ENCODE measurements at regions not wholly inside any gene's neighbourhood (a gene's known extent, or its start where the extent isn't known, plus 50 kb on each side); places are given as distances from the start of the nearest gene placed in this dataset.

DNA sequence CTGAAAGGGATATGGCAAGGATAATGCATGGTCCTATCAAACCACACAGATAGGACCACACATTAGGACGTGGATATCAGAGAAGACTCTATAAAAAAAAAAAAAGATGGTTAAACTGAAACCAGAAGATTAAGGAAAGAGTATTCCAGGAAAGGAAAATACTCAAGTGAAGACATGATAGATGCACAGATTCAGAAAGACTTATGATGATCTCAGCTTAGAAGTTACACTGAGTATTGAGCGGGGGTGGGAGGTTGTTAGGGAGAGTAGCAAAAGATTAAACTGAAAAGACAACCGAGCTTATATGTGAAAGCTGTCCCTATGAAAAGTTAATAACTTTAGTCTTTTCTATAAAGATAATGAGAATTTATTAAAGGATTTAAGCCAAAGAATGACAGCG is 211.0 kb upstream of the EMCN start:
- Histone ChIP-seq H3K4me3 (ENCODE audit: low read depth, low read length) (no peak overlapping the region), H3K9me3 (ENCODE audit: control insufficient read depth, insufficient read depth, low read length) (no peaks in the 10 kb centered on the region), H3K4me1 (ENCODE audit: control insufficient read depth, insufficient read depth, low read length) (no peaks in the 10 kb centered on the region), H3K27me3 (ENCODE audit: control insufficient read depth, insufficient read depth, low read length) (no peaks in the 10 kb centered on the region), H3K36me3 (ENCODE audit: control insufficient read depth, insufficient read depth, low read length) (no peaks in the 10 kb centered on the region), H3K27ac (ENCODE audit: low read depth, low read length) (no peak overlapping the region)
- WGBS (ENCODE audit: insufficient coverage): 90% methylated on average over 2 of the region's 4 CpGs
- no peak for DNase-seq (ENCODE audit: low read depth in 4 of 6, low spot score in 6 of 6)

DNA sequence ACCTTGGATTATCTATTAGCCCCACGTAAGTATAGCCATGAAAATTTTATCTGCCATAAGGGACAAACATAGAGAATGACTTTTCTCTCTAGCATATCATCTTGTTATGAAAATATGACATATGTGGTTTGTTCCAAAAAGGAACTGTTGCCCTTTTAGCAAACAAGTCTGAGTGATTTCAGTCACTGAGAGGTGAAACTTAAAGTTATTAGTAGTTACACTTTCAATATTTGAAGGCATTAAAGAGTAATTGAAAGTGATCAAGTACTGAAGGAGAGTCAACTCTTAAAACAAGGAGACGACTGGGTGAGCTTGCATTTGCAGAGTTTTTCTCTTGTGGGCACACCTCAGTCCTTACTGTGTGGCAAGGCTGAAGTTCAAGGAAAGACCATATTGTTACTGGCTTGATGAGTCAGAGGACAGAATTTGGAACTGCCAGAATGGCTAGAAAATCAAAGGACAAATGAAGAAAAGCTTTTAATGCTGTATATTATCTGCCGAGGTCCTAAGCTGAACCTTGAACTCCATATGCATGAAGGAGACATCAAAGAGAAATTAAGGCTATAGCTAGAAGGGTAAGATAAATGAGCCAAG is 205.1 kb upstream of the EMCN start:
- Histone ChIP-seq H3K27me3 (ENCODE audit: control insufficient read depth, insufficient read depth, low read length) (no peaks in the 10 kb centered on the region), H3K36me3 (ENCODE audit: control insufficient read depth, insufficient read depth, low read length) (no peaks in the 10 kb centered on the region), H3K4me1 (ENCODE audit: control insufficient read depth, insufficient read depth, low read length) (no peaks in the 10 kb centered on the region), H3K27ac (ENCODE audit: low read depth, low read length) (no peak overlapping the region), H3K9me3 (ENCODE audit: control insufficient read depth, insufficient read depth, low read length) (no peaks in the 10 kb centered on the region), H3K4me3 (ENCODE audit: low read depth, low read length) (no peak overlapping the region)
- DNase-seq (ENCODE audit: low read depth in 4 of 6, low spot score in 6 of 6): no peak
- 100% methylated on average over 1 of the region's 3 CpGs for WGBS (ENCODE audit: insufficient coverage)

DNA sequence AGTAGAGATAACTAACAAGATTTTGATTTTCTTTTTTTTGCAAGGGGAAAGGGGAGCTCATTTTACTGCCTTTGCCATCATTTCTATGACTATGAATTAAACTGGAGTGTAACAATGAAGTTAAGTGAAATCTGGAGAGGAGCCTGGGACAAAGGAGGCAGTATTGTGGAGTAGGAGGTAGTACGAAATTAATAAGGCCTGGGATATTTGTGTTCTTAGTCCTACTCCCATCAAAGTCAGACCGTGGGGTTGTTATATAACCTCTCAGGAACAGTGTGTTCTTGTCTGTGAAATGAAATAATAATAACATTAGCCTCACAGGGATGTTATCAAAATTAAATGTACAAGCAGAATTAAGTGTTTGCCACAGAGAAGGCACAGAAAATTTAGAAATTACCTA is 204.3 kb upstream of the EMCN start:
- no peak for DNase-seq (ENCODE audit: low read depth in 4 of 6, low spot score in 6 of 6)
- H3K27ac ChIP-seq (ENCODE audit: low read depth, low read length): no peak overlapping the region
- H3K27me3 ChIP-seq (ENCODE audit: control insufficient read depth, insufficient read depth, low read length): no peaks in the 10 kb centered on the region
- no peaks in the 10 kb centered on the region for H3K36me3 ChIP-seq (ENCODE audit: control insufficient read depth, insufficient read depth, low read length)
- H3K4me3 ChIP-seq (ENCODE audit: low read depth, low read length): no peak overlapping the region
- no peaks in the 10 kb centered on the region for H3K4me1 ChIP-seq (ENCODE audit: control insufficient read depth, insufficient read depth, low read length)
- H3K9me3 ChIP-seq (ENCODE audit: control insufficient read depth, insufficient read depth, low read length): no peaks in the 10 kb centered on the region
- no CpG with 5 or more reads among the region's 2 CpGs for WGBS (ENCODE audit: insufficient coverage)

DNA sequence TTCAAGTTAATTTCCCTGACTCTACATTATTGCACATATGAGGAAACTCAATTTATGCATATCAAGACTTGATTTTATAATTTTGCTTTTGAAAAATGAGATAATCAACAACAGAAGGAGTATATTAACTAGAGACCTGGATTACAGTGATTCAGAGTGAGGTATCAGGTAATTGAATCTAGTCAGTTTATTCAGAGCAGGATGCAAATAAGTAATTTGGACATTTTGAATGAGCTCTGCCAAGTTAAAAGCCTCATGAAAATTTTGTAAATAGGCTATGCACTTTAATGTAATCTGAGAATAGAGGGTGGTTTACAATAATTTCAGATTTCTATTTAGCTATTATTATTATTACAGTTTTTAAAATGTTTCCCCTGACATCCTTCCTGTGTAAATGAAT is 203.7 kb upstream of the EMCN start:
- DNase-seq (ENCODE audit: low read depth in 4 of 6, low spot score in 6 of 6): peak in 1 of 6 donors; percentile 82
- no peaks in the 10 kb centered on the region for H3K36me3 ChIP-seq (ENCODE audit: control insufficient read depth, insufficient read depth, low read length)
- no peaks in the 10 kb centered on the region for H3K4me1 ChIP-seq (ENCODE audit: control insufficient read depth, insufficient read depth, low read length)
- H3K4me3 ChIP-seq (ENCODE audit: low read depth, low read length): no peak overlapping the region
- no peaks in the 10 kb centered on the region for H3K9me3 ChIP-seq (ENCODE audit: control insufficient read depth, insufficient read depth, low read length)
- no peaks in the 10 kb centered on the region for H3K27me3 ChIP-seq (ENCODE audit: control insufficient read depth, insufficient read depth, low read length)
- no peak overlapping the region for H3K27ac ChIP-seq (ENCODE audit: low read depth, low read length)

DNA sequence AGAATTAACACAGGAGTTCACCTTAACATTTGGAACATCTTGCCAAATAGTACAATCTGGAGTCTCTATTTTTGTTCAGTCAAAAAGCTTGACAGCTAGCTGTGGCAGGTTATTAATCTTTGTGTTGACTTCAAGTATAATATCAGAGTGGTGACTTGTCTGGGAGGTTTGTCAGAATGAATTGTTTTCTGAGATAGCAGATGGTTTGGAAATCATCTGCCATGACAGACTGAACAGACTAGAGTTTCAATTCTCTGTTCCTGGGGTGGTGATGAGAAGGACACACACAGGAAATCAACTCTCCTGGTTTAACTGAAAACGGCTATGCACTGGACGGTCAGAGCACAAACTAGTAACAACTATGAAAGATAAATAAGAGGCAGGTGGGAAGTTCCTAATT is 203.3 kb upstream of the EMCN start:
- no peak for DNase-seq (ENCODE audit: low read depth in 4 of 6, low spot score in 6 of 6)
- no peak overlapping the region for H3K27ac ChIP-seq (ENCODE audit: low read depth, low read length)
- no CpG with 5 or more reads among the region's 2 CpGs for WGBS (ENCODE audit: insufficient coverage)

DNA sequence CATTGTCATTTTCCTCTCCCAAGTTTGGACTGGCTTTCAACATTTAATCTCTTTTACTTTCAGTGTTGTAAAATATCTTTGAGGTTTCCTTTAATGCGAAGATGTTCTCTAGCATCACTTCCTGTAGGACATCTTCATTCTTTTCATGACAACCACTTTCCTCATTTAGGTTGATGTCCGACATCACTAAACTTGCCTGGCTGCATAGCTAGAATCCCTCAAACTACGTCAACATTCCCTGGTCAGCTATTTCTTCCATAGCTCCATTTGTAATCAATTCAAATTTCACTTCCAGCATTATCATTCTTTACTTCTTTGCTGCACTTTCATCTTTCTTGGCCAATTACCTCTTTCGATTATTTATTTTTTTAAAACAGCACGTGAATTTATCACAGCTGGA is 198.6 kb upstream of the EMCN start:
- no peak overlapping the region for H3K27ac ChIP-seq (ENCODE audit: low read depth, low read length)
- H3K4me3 ChIP-seq (ENCODE audit: low read depth, low read length): no peak overlapping the region
- H3K9me3 ChIP-seq (ENCODE audit: control insufficient read depth, insufficient read depth, low read length): peaks cover 5% of the 10 kb centered on the region
- WGBS (ENCODE audit: insufficient coverage): 93% methylated on average over 5 of the region's 5 CpGs
- no peaks in the 10 kb centered on the region for H3K27me3 ChIP-seq (ENCODE audit: control insufficient read depth, insufficient read depth, low read length)
- no peaks in the 10 kb centered on the region for H3K36me3 ChIP-seq (ENCODE audit: control insufficient read depth, insufficient read depth, low read length)
- no peak for DNase-seq (ENCODE audit: low read depth in 4 of 6, low spot score in 6 of 6)
- H3K4me1 ChIP-seq (ENCODE audit: control insufficient read depth, insufficient read depth, low read length): no peaks in the 10 kb centered on the region

More for the DNA sequence above, 203.3 kb upstream of the EMCN start:
- no peaks in the 10 kb centered on the region for H3K27me3 ChIP-seq (ENCODE audit: control insufficient read depth, insufficient read depth, low read length)
- no peaks in the 10 kb centered on the region for H3K4me1 ChIP-seq (ENCODE audit: control insufficient read depth, insufficient read depth, low read length)
- no peaks in the 10 kb centered on the region for H3K36me3 ChIP-seq (ENCODE audit: control insufficient read depth, insufficient read depth, low read length)
- H3K4me3 ChIP-seq (ENCODE audit: low read depth, low read length): no peak overlapping the region
- H3K9me3 ChIP-seq (ENCODE audit: control insufficient read depth, insufficient read depth, low read length): no peaks in the 10 kb centered on the region

DNA sequence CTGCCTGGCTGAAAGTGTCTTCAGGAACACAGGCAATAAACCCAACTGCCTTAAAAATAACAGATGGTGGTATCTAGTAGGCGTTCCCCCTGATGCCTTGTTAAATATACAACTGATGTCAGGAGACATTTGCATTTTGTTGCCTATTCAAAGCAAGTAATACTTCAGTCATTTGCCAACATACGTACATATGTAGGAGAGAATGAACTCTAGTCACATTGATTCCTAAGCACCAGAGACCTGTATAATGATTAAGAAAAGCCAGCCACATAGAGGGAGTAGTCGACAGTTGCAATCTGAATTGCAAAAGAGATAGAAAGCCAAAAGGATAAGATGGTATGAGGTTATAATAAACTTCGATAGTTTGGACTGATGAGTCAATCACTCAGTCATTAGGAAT is 191.0 kb upstream of the EMCN start:
- 75% methylated on average over 2 of the region's 4 CpGs for WGBS (ENCODE audit: insufficient coverage)

DNA sequence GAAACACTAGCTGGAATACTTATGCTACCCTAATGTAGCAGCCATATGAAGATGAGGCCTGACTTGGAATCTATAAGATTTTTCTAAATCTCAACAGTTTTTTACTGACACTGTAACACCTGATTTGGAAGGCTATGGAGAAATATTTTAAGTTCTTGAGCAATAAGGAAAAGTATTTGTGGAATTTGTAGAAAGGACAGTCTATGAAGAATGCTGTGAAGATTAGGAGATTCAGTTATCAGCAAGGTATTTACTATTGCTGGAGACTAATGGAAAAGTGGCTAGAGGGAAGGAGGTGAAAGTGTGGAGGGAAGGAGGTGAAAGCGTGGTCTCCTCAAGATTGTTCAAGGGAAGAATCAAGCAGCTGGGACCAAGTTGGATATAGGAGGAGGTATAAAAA is 190.0 kb upstream of the EMCN start:
- Histone ChIP-seq H3K4me1 (ENCODE audit: control insufficient read depth, insufficient read depth, low read length) (no peaks in the 10 kb centered on the region), H3K27ac (ENCODE audit: low read depth, low read length) (no peak overlapping the region), H3K9me3 (ENCODE audit: control insufficient read depth, insufficient read depth, low read length) (no peaks in the 10 kb centered on the region), H3K36me3 (ENCODE audit: control insufficient read depth, insufficient read depth, low read length) (no peaks in the 10 kb centered on the region), H3K4me3 (ENCODE audit: low read depth, low read length) (no peak overlapping the region), H3K27me3 (ENCODE audit: control insufficient read depth, insufficient read depth, low read length) (no peaks in the 10 kb centered on the region)
- DNase-seq (ENCODE audit: low read depth in 4 of 6, low spot score in 6 of 6): no peak
- 91% methylated on average over 1 of the region's 1 CpG for WGBS (ENCODE audit: insufficient coverage)

More for the DNA sequence above, 191.0 kb upstream of the EMCN start:
- Histone ChIP-seq H3K27me3 (ENCODE audit: control insufficient read depth, insufficient read depth, low read length) (no peaks in the 10 kb centered on the region), H3K27ac (ENCODE audit: low read depth, low read length) (no peak overlapping the region), H3K4me3 (ENCODE audit: low read depth, low read length) (no peak overlapping the region), H3K4me1 (ENCODE audit: control insufficient read depth, insufficient read depth, low read length) (no peaks in the 10 kb centered on the region), H3K9me3 (ENCODE audit: control insufficient read depth, insufficient read depth, low read length) (no peaks in the 10 kb centered on the region), H3K36me3 (ENCODE audit: control insufficient read depth, insufficient read depth, low read length) (no peaks in the 10 kb centered on the region)
- DNase-seq (ENCODE audit: low read depth in 4 of 6, low spot score in 6 of 6): peak in 1 of 6 donors; percentile 1

DNA sequence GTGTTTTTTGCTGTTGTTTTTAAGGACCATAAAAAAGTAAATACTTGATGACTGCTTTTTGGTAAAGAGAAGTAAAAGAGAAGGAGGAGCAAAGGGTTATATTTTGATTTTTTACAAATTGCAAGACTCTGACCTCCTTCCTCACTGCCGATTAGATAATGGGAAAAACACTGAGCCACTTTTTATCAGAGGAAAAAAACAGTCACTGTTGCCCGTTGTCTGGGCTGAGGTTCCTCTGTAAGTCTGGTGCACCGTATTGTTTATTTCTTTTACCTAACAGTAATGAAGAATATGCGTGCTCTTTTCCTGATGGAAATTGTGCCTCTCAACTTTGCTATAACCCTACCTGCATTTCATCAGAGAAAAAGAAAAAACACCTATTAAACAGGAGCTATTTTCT is 178.7 kb upstream of the EMCN start:
- Histone ChIP-seq H3K9me3 (ENCODE audit: control insufficient read depth, insufficient read depth, low read length) (no peaks in the 10 kb centered on the region), H3K4me1 (ENCODE audit: control insufficient read depth, insufficient read depth, low read length) (no peaks in the 10 kb centered on the region), H3K27ac (ENCODE audit: low read depth, low read length) (no peak overlapping the region), H3K36me3 (ENCODE audit: control insufficient read depth, insufficient read depth, low read length) (no peaks in the 10 kb centered on the region), H3K27me3 (ENCODE audit: control insufficient read depth, insufficient read depth, low read length) (no peaks in the 10 kb centered on the region), H3K4me3 (ENCODE audit: low read depth, low read length) (no peak overlapping the region)
- no peak for DNase-seq (ENCODE audit: low read depth in 4 of 6, low spot score in 6 of 6)
- no CpG with 5 or more reads among the region's 4 CpGs for WGBS (ENCODE audit: insufficient coverage)

DNA sequence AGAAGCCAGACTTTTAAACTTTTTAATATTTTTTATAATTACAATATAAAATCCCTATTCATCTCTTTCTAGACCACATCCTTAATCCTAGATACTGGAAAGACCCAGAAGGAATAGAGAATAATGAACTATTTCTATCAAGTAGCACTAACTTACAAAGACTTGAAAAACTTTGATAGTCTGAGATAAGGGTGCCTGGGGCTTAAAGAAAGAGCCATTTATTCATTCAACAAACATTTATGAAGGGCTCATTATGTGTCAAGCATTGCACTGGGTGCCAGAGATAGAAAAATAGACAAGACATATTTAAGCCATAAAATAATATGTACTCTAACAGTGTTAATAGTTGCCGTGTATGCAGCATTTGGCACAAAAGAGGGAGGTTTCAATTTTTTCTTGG is 178.0 kb upstream of the EMCN start:
- WGBS (ENCODE audit: insufficient coverage): no CpG with 5 or more reads among the region's 1 CpG
- DNase-seq (ENCODE audit: low read depth in 4 of 6, low spot score in 6 of 6): no peak
- no peaks in the 10 kb centered on the region for H3K4me1 ChIP-seq (ENCODE audit: control insufficient read depth, insufficient read depth, low read length)

More for the DNA sequence above, 178.0 kb upstream of the EMCN start:
- Histone ChIP-seq H3K27ac (ENCODE audit: low read depth, low read length) (no peak overlapping the region), H3K9me3 (ENCODE audit: control insufficient read depth, insufficient read depth, low read length) (no peaks in the 10 kb centered on the region), H3K36me3 (ENCODE audit: control insufficient read depth, insufficient read depth, low read length) (no peaks in the 10 kb centered on the region), H3K27me3 (ENCODE audit: control insufficient read depth, insufficient read depth, low read length) (no peaks in the 10 kb centered on the region), H3K4me3 (ENCODE audit: low read depth, low read length) (no peak overlapping the region)

Measured in spinal cord (tissue), 9 donors.